GM19455 (cell line): ENCODE measurements at regions not wholly inside any gene's neighbourhood (a gene's known extent, or its start where the extent isn't known, plus 50 kb on each side); places are given as distances from the start of the nearest gene placed in this dataset.
"Not testable (repeated sequence)": the region's sequence is repeated elsewhere in the genome, so short reads cannot be mapped to it uniquely, and the experiment has no call there.

Experiments
- ATAC-seq: cut with Tn5 transposase; IDR thresholded peaks from one replicate; pipeline ENCODE4 v1.9.1; 2021; ENCODE audit not compliant: unreplicated experiment

GRCh38 chr16:60704726-60705125 is 1331.5 kb downstream of the CDH8 start:
- ATAC-seq = no peak

GRCh38 chr16:60703096-60703495 is 1333.1 kb downstream of the CDH8 start:
- no peak for ATAC-seq

GRCh38 chr16:60686824-60687223 is 1349.4 kb downstream of the CDH8 start:
- no peak for ATAC-seq

- no peak for ATAC-seq
These were observed 1352.2 kb downstream of the CDH8 start for GRCh38 chr16:60684002-60684401.

- no peak for ATAC-seq
These were observed 1354.0 kb downstream of the CDH8 start for GRCh38 chr16:60682219-60682618.

GRCh38 chr16:60681043-60681442 is 1355.2 kb downstream of the CDH8 start:
- ATAC-seq = no peak

GRCh38 chr16:60675022-60675421 is 1361.2 kb downstream of the CDH8 start:
- no peak for ATAC-seq

GRCh38 chr16:60674241-60674640 is 1362.0 kb downstream of the CDH8 start:
- no peak for ATAC-seq

GRCh38 chr16:60655514-60656153 is 1380.6 kb downstream of the CDH8 start:
- no peak for ATAC-seq

- ATAC-seq = no peak
These were observed 1384.9 kb downstream of the CDH8 start for GRCh38 chr16:60651346-60651745.

GRCh38 chr16:60648290-60648689 is 1387.9 kb downstream of the CDH8 start:
- no peak for ATAC-seq

- ATAC-seq = not testable (repeated sequence)
These were observed 1388.8 kb downstream of the CDH8 start for GRCh38 chr16:60647388-60647787.

- no peak for ATAC-seq
These were observed 1389.6 kb downstream of the CDH8 start for GRCh38 chr16:60646631-60647030.

GRCh38 chr16:60645541-60645940 is 1390.7 kb downstream of the CDH8 start:
- no peak for ATAC-seq

- no peak for ATAC-seq
These were observed 1393.3 kb downstream of the CDH8 start for GRCh38 chr16:60642956-60643355.

- ATAC-seq = no peak
These were observed 1395.1 kb downstream of the CDH8 start for GRCh38 chr16:60641067-60641665.

GRCh38 chr16:60640038-60640437 is 1396.2 kb downstream of the CDH8 start:
- no peak for ATAC-seq

- not testable (repeated sequence) for ATAC-seq
These were observed 1399.6 kb downstream of the CDH8 start for GRCh38 chr16:60636636-60637035.

- no peak for ATAC-seq
These were observed 1400.1 kb downstream of the CDH8 start for GRCh38 chr16:60636117-60636516.

- no peak for ATAC-seq
These were observed 1400.7 kb downstream of the CDH8 start for GRCh38 chr16:60635548-60635947.

- ATAC-seq = no peak
These were observed 1424.4 kb downstream of the CDH8 start for GRCh38 chr16:60611844-60612243.

GRCh38 chr16:60608971-60609370 is 1427.3 kb downstream of the CDH8 start:
- no peak for ATAC-seq

- ATAC-seq = not testable (repeated sequence)
These were observed 1430.6 kb downstream of the CDH8 start for GRCh38 chr16:60605652-60606051.
